Fibroblast of mammary gland (primary cell): ENCODE measurements at regions not wholly inside any gene's neighbourhood (a gene's known extent, or its start where the extent isn't known, plus 50 kb on each side); places are given as distances from the start of the nearest gene placed in this dataset.

Experiments
- DNase-seq: peaks from one replicate; pipeline ENCODE4 v3.0.0-alpha.2; 2010; ENCODE audit warnings: low read depth
- H3K4me3 ChIP-seq: 2 replicates; pipeline ENCODE4 v1.5.1; 2011; ENCODE audit warnings: low read depth, mild to moderate bottlenecking, low read length, moderate library complexity; ENCODE audit not compliant: control insufficient read depth
- TF ChIP-seq, protein P1 (sequence below): conservative IDR thresholded peaks from 2 replicates; pipeline ENCODE4 v1.5.1; 2011; ENCODE audit warnings: low read depth, low read length, inconsistent platforms; ENCODE audit not compliant: control insufficient read depth, insufficient read depth

- no peak for DNase-seq
- H3K4me3 ChIP-seq: no peak overlapping the region
- TF ChIP-seq, protein P1, sequence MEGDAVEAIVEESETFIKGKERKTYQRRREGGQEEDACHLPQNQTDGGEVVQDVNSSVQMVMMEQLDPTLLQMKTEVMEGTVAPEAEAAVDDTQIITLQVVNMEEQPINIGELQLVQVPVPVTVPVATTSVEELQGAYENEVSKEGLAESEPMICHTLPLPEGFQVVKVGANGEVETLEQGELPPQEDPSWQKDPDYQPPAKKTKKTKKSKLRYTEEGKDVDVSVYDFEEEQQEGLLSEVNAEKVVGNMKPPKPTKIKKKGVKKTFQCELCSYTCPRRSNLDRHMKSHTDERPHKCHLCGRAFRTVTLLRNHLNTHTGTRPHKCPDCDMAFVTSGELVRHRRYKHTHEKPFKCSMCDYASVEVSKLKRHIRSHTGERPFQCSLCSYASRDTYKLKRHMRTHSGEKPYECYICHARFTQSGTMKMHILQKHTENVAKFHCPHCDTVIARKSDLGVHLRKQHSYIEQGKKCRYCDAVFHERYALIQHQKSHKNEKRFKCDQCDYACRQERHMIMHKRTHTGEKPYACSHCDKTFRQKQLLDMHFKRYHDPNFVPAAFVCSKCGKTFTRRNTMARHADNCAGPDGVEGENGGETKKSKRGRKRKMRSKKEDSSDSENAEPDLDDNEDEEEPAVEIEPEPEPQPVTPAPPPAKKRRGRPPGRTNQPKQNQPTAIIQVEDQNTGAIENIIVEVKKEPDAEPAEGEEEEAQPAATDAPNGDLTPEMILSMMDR: no peak
Observed at GRCh38 chr2:128428415-128428814, 109.7 kb upstream of the HS6ST1 start.

- no peak for DNase-seq
- TF ChIP-seq, protein P1: no peak
- H3K4me3 ChIP-seq: no peak overlapping the region
Observed at GRCh38 chr2:128432423-128432822, 113.8 kb upstream of the HS6ST1 start.

DNA sequence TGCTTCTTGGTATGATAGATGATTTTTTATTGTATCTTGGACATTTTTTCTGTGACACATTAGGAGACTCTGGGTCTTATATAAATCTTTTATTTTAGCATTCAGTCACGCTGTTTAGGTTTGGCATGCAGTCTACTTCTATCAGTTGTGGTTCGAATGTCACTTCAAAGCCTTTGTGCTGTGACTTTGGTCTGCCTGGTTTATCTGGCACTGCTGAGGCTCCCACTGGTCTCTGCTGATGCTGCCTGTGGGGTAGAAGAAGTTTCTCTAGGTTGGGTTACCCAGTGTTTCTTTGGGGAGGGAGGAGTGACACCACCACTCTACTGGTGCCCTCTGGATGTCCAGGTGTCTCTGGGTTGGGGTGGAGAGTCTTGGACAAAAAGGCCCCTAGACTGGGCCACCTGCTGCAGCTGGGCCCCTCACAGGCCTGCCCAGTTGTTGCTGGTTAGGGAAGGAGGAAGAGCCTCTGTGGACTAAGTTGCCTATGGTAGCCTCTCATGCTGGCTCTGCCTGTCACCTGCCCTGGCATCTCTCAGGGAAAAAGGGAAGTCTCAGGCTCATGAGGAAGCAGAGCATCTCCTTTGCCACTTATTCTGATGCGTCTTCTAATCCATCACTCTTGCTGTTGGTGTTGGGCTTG is 115.4 kb upstream of the HS6ST1 start:
- DNase-seq: no peak
- TF ChIP-seq, protein P1: no peak
- H3K4me3 ChIP-seq: no peak overlapping the region

DNA sequence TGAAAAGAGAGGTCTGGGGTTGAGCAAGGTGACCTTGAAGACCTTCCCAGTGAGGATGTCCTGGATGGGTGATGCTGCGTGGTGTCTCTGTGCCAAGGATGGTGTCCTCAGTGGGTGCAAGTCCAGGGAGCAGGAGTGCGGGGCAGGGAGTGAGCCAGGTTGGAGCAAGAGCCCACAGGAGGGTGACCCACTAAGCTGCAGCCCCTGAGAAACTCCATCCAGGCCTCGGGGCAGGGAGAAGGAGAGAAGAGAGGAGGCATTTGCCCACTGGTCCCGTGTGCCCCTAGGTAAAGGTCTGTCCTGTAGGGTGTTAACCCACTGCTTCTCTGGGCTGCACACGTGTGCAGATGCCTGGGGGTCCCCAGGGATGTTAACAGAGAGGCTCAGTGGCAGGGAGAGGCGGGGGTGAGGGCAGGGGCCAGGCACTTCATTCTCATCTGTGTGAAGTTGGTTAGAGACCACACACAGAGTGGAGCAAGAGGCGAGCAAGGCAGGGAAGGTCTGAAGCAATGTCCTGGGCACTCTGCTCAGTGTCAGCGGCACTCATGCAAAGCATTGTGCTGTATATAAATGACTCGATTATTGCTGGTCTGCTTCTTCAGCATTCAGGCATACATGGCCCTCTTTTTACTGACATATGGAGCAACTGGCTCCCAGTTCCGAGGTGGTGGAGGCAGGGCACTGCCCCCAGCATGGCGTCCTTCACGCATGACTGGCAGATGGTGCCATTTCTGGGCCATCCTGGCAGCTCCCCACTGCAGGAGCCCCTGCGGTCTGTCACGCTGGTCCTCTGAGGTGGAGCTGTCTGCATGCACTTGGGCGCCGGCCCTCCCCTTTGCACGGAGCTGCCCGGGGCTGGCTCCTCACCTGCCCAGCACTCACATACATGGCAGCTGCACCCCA is 117.2 kb upstream of the HS6ST1 start:
- no peak for DNase-seq
- H3K4me3 ChIP-seq: no peak overlapping the region
- TF ChIP-seq, protein P1: no peak

GRCh38 chr2:128436479-128437203 is 118.0 kb upstream of the HS6ST1 start:
- TF ChIP-seq, protein P1: no peak
- peak; percentile 14 for DNase-seq
- no peak overlapping the region for H3K4me3 ChIP-seq

GRCh38 chr2:128437204-128437565 is 118.5 kb upstream of the HS6ST1 start:
- H3K4me3 ChIP-seq: no peak overlapping the region
- TF ChIP-seq, protein P1: no peak
- no peak for DNase-seq
